Sigmoid colon (tissue), 6 donors: ENCODE measurements at regions not wholly inside any gene's neighbourhood (a gene's known extent, or its start where the extent isn't known, plus 50 kb on each side); places are given as distances from the start of the nearest gene placed in this dataset.

Experiments used
- DNase-seq: peaks from one replicate; pipeline ENCODE4 v3.0.0-alpha.2; 2019
- H3K27ac ChIP-seq, 4 donors: fragments of 200-600 bp; sonication (generic); one replicate each; pipeline ENCODE4 v1.5.1; 2016 to 2019; ENCODE audit warnings: mild to moderate bottlenecking in 1 of 4
- H3K27me3 ChIP-seq, 3 donors: fragments of 200-600 bp; sonication (generic); one replicate each; pipeline ENCODE4 v1.5.1; 2019; ENCODE audit warnings: mild to moderate bottlenecking in 1 of 3
- H3K36me3 ChIP-seq, 4 donors: fragments of 200-600 bp; sonication (generic); one replicate each; pipeline ENCODE4 v1.5.1; 2016 to 2019
- H3K4me1 ChIP-seq, 4 donors: fragments of 200-600 bp; sonication (generic); one replicate each; pipeline ENCODE4 v1.5.1; 2017 to 2019
- H3K4me3 ChIP-seq, 4 donors: fragments of 200-600 bp; sonication (generic); one replicate each; pipeline ENCODE4 v1.5.1; 2017 to 2019; ENCODE audit warnings: mild to moderate bottlenecking in 2 of 4, moderate library complexity in 1 of 4
- H3K9me3 ChIP-seq, 4 donors: fragments of 200-600 bp in 3 of 4; sonication (generic) in 3 of 4; one replicate each; pipeline versions ENCODE4 v1.5.1 to v1.6.1; 2013 to 2019
- CTCF ChIP-seq, 4 experiments: fragments of 450-650 bp in 3 of 4; fragments of 200-600 bp in 1 of 4; IDR thresholded peaks; one replicate each; pipeline ENCODE4 v1.5.1; 2016 to 2019; ENCODE audit warnings: antibody characterized with exemption in 4 of 4, mild to moderate bottlenecking in 3 of 4, moderate library complexity in 2 of 4
- EP300 ChIP-seq, 4 donors: sonication (generic); formaldehyde crosslinking; IDR thresholded peaks; one replicate each; pipeline ENCODE4 v1.6.1; 2017; ENCODE audit warnings: antibody characterized with exemption in 4 of 4
- POLR2A ChIP-seq, 2 donors: fragments of 450-650 bp; IDR thresholded peaks; one replicate each; pipeline ENCODE4 v1.6.1; 2016; ENCODE audit warnings: antibody characterized with exemption in 2 of 2, mild to moderate bottlenecking in 2 of 2, moderate library complexity in 2 of 2
- POLR2AphosphoS5 ChIP-seq, 4 donors: sonication (generic); formaldehyde crosslinking; IDR thresholded peaks; one replicate each; pipeline ENCODE4 v1.6.1; 2017; ENCODE audit warnings: antibody characterized with exemption in 4 of 4
- WGBS, 2 donors: extraction: QIAGEN DNeasy Blood & Tissue Kit; methylation state at CpG; one replicate each; pipeline ENCODE4 v1.1.7; 2013; 5-methylcytosine and 5-hydroxymethylcytosine counted together
- intact Hi-C: fragments of 100-400 bp; cut with DNase I; formaldehyde crosslinking; loops from one replicate; pipeline ENCODE4 v1.15.1; 2023
- donor health status: healthy with polysubstance abuse.
- donor health status: healthy.

- Histone ChIP-seq H3K4me3 (no peak overlapping the region), H3K36me3 (no peaks in the 10 kb centered on the region), H3K27me3 (no peaks in the 10 kb centered on the region), H3K9me3 (no peaks in the 10 kb centered on the region), H3K4me1 (peaks cover 0 to 2% (median 1%) of the 10 kb centered on the region in 4 donors), H3K27ac (no peak overlapping the region)
- 89 to 90% methylated on average over 3 of the region's 3 CpGs for WGBS, 2 donors
- TF ChIP-seq POLR2A (IDR thresholded peaks at IDR 0.05) = no peak
- TF ChIP-seq CTCF (IDR thresholded peaks at IDR 0.05) = no peak
- TF ChIP-seq POLR2AphosphoS5 (IDR thresholded peaks at IDR 0.05) = no peak
- TF ChIP-seq EP300 (IDR thresholded peaks at IDR 0.05) = no peak
- no peak for DNase-seq
- intact Hi-C loops = no loop called here
Observed at GRCh38 chr15:38823263-38823662, 258.6 kb upstream of the RASGRP1 start.

GRCh38 chr15:38824719-38825118 lies 260.1 kb upstream of the RASGRP1 start:
- no peak for DNase-seq
- H3K27me3 ChIP-seq = no peaks in the 10 kb centered on the region
- intact Hi-C loops = no loop called here
- no peak overlapping the region for H3K27ac ChIP-seq
- TF ChIP-seq EP300 (IDR thresholded peaks at IDR 0.05) (no peak), CTCF (IDR thresholded peaks at IDR 0.05) (no peak)
- H3K9me3 ChIP-seq = no peaks in the 10 kb centered on the region
- H3K4me3 ChIP-seq = no peak overlapping the region
- H3K4me1 ChIP-seq = no peaks in the 10 kb centered on the region
- H3K36me3 ChIP-seq = no peaks in the 10 kb centered on the region
- WGBS, 2 donors = 92 to 93% methylated on average over 3 of the region's 3 CpGs

GRCh38 chr15:38826880-38827279 lies 262.3 kb upstream of the RASGRP1 start:
- no peak for DNase-seq
- no peak overlapping the region for H3K4me3 ChIP-seq
- TF ChIP-seq CTCF (IDR thresholded peaks at IDR 0.05) = no peak
- TF ChIP-seq POLR2AphosphoS5 (IDR thresholded peaks at IDR 0.05) = no peak
- TF ChIP-seq EP300 (IDR thresholded peaks at IDR 0.05) = no peak
- no peak for TF ChIP-seq POLR2A (IDR thresholded peaks at IDR 0.05)
- no peak overlapping the region for H3K27ac ChIP-seq
- intact Hi-C loops = no loop called here
- H3K9me3 ChIP-seq = no peaks in the 10 kb centered on the region
- H3K36me3 ChIP-seq = no peaks in the 10 kb centered on the region
- WGBS, 2 donors = 79 to 89% methylated on average over 2 of the region's 2 CpGs
- no peaks in the 10 kb centered on the region for H3K27me3 ChIP-seq
- no peaks in the 10 kb centered on the region for H3K4me1 ChIP-seq

- DNase-seq = no peak
- no peaks in the 10 kb centered on the region for H3K27me3 ChIP-seq
Observed at GRCh38 chr15:38828031-38828532, 263.5 kb upstream of the RASGRP1 start.

More at GRCh38 chr15:38828031-38828532, 263.5 kb upstream of the RASGRP1 start:
- Histone ChIP-seq H3K4me1 (no peaks in the 10 kb centered on the region), H3K9me3 (no peaks in the 10 kb centered on the region), H3K4me3 (no peak overlapping the region), H3K36me3 (no peaks in the 10 kb centered on the region), H3K27ac (no peak overlapping the region)
- TF ChIP-seq POLR2A (IDR thresholded peaks at IDR 0.05) (no peak), EP300 (IDR thresholded peaks at IDR 0.05) (no peak), CTCF (IDR thresholded peaks at IDR 0.05) (no peak), POLR2AphosphoS5 (IDR thresholded peaks at IDR 0.05) (no peak)
- WGBS, 2 donors = 58 to 80% methylated on average over 4 of the region's 4 CpGs
- intact Hi-C loops = no loop called here
